ENCODE measurements at regions not wholly inside any gene's neighbourhood (a gene's known extent, or its start where the extent isn't known, plus 50 kb on each side); places are given as distances from the start of the nearest gene placed in this dataset.

GRCh38 chr10:44627591-44628354 is 242.9 kb upstream of the CXCL12 start:
- DNase-seq (ENCODE audit: low read depth): no peak
- H3K4me3 ChIP-seq (ENCODE audit: low read depth, low read length): no peak overlapping the region
- no peak for TF ChIP-seq CTCF (IDR thresholded peaks at IDR 0.05; ENCODE audit: low read depth, low read length, missing control alignments)

- DNase-seq (ENCODE audit: low read depth): no peak
- no peak overlapping the region for H3K4me3 ChIP-seq (ENCODE audit: low read depth, low read length)
- no peak for TF ChIP-seq CTCF (IDR thresholded peaks at IDR 0.05; ENCODE audit: low read depth, low read length, missing control alignments)
Observed at GRCh38 chr10:44628921-44629320, 244.0 kb upstream of the CXCL12 start.

- TF ChIP-seq CTCF (IDR thresholded peaks at IDR 0.05; ENCODE audit: low read depth, low read length, missing control alignments): no peak
- no peak overlapping the region for H3K4me3 ChIP-seq (ENCODE audit: low read depth, low read length)
- no peak for DNase-seq (ENCODE audit: low read depth)
Observed at GRCh38 chr10:44635176-44635575, 250.3 kb upstream of the CXCL12 start.

GRCh38 chr10:44636625-44637024 is 251.7 kb upstream of the CXCL12 start:
- no peak for TF ChIP-seq CTCF (IDR thresholded peaks at IDR 0.05; ENCODE audit: low read depth, low read length, missing control alignments)

GRCh38 chr10:44640429-44640828 is 255.5 kb upstream of the CXCL12 start:
- H3K4me3 ChIP-seq (ENCODE audit: low read depth, low read length): no peak overlapping the region
- no peak for TF ChIP-seq CTCF (IDR thresholded peaks at IDR 0.05; ENCODE audit: low read depth, low read length, missing control alignments)
- no peak for DNase-seq (ENCODE audit: low read depth)

More at GRCh38 chr10:44636625-44637024, 251.7 kb upstream of the CXCL12 start:
- H3K4me3 ChIP-seq (ENCODE audit: low read depth, low read length): no peak overlapping the region
- no peak for DNase-seq (ENCODE audit: low read depth)

GRCh38 chr10:44647473-44647872 is 262.6 kb upstream of the CXCL12 start:
- H3K4me3 ChIP-seq (ENCODE audit: low read depth, low read length): no peak overlapping the region
- TF ChIP-seq CTCF (IDR thresholded peaks at IDR 0.05; ENCODE audit: low read depth, low read length, missing control alignments): no peak
- DNase-seq (ENCODE audit: low read depth): no peak

All from GM12864 (cell line).